T47D (cell line): ENCODE measurements at regions not wholly inside any gene's neighbourhood (a gene's known extent, or its start where the extent isn't known, plus 50 kb on each side); places are given as distances from the start of the nearest gene placed in this dataset.

Experiments used
- DNase-seq, 2 experiments: peaks; one replicate each; pipeline versions ENCODE4 v3.0.0 to v3.0.0-alpha.2; 2011 to 2012; ENCODE audit warnings: low read depth in 1 of 2, low spot score in 1 of 2
- JUND ChIP-seq: IDR thresholded peaks from 2 replicates; pipeline ENCODE4 v1.6.1; 2012; ENCODE audit warnings: low read depth
- in situ Hi-C: cut with HindIII; loops from 2 replicates; pipeline ENCODE4 v1.10.0; 2016; ENCODE audit warnings: low sequenced_read_pairs, low pct_unique_long_range_greater_than_20kb

- no peak for DNase-seq
- in situ Hi-C loops: no loop called here
- no peak for TF ChIP-seq JUND
Measured at GRCh38 chr5:2185646-2186471, 303.1 kb upstream of the IRX4 start.

GRCh38 chr5:2184563-2185540, 302.1 kb upstream of the IRX4 start:
- TF ChIP-seq JUND: no peak
- in situ Hi-C loops: no loop called here

GRCh38 chr5:2184026-2184366, 301.3 kb upstream of the IRX4 start:
- DNase-seq: no peak
- in situ Hi-C loops: no loop called here
- TF ChIP-seq JUND: no peak

More at GRCh38 chr5:2184563-2185540, 302.1 kb upstream of the IRX4 start:
- no peak for DNase-seq

- in situ Hi-C loops: no loop called here
- no peak for DNase-seq
- TF ChIP-seq JUND: no peak
Measured at GRCh38 chr5:2183154-2184025, 300.7 kb upstream of the IRX4 start.

GRCh38 chr5:2182020-2182419, 299.3 kb upstream of the IRX4 start:
- in situ Hi-C loops: no loop called here
- TF ChIP-seq JUND: no peak
- DNase-seq: no peak

- in situ Hi-C loops: no loop called here
- DNase-seq: no peak
- no peak for TF ChIP-seq JUND
Measured at GRCh38 chr5:2181557-2181956, 298.8 kb upstream of the IRX4 start.

GRCh38 chr5:2181149-2181548, 298.4 kb upstream of the IRX4 start:
- no peak for DNase-seq
- in situ Hi-C loops: no loop called here
- no peak for TF ChIP-seq JUND

GRCh38 chr5:2180456-2180855, 297.7 kb upstream of the IRX4 start:
- in situ Hi-C loops: no loop called here
- no peak for DNase-seq
- no peak for TF ChIP-seq JUND

GRCh38 chr5:2179861-2180260, 297.1 kb upstream of the IRX4 start:
- in situ Hi-C loops: no loop called here
- no peak for TF ChIP-seq JUND
- no peak for DNase-seq

GRCh38 chr5:2178528-2178927, 295.8 kb upstream of the IRX4 start:
- no peak for DNase-seq
- no peak for TF ChIP-seq JUND
- in situ Hi-C loops: no loop called here

GRCh38 chr5:2178071-2178477, 295.3 kb upstream of the IRX4 start:
- TF ChIP-seq JUND: no peak
- in situ Hi-C loops: no loop called here
- DNase-seq: no peak

- in situ Hi-C loops: no loop called here
- TF ChIP-seq JUND: no peak
- no peak for DNase-seq
Measured at GRCh38 chr5:2177244-2177643, 294.5 kb upstream of the IRX4 start.
